GM12878 (cell line): ENCODE measurements at regions not wholly inside any gene's neighbourhood (a gene's known extent, or its start where the extent isn't known, plus 50 kb on each side); places are given as distances from the start of the nearest gene placed in this dataset.
A peak's percentile ranks its signal among the peaks of the same experiment; 100 is the strongest.

ENCODE experiments used
- ATAC-seq: fragments of 200-7000 bp; cut with Tn5 transposase; 3 replicates; pipeline ENCODE4 v1.9.1; 2020; ENCODE audit warnings: mild to moderate bottlenecking, moderate library complexity
- BruUV-seq: library from RNA; stranded (reverse); fragments of 400-500 nt; replicated peaks from 2 replicates; lab custom pipeline; 2021; lab: Mats Ljungman, UMichigan
- CTCF ChIA-PET: fragments of 300-600 bp; sonication (Branson Sonifier 250); formaldehyde crosslinking; extraction: SDS; loops from one replicate; lab custom pipeline; 2021; ENCODE audit warnings: inconsistent platforms; lab: Yijun Ruan, JAX
- POLR2A ChIA-PET: fragments of 350-600 bp; formaldehyde crosslinking; extraction: SDS; loops from one replicate; lab custom pipeline; 2021; ENCODE audit warnings: inconsistent platforms; lab: Charles Lee
- RAD21 ChIA-PET: fragments of 300-600 bp; sonication (Branson Sonifier 250); formaldehyde crosslinking; loops from one replicate; lab custom pipeline; 2023; ENCODE audit warnings: antibody characterized with exemption; ENCODE audit not compliant: unreplicated experiment; lab: Charles Lee
- SMC1A ChIA-PET: fragments of 300-600 bp; sonication (Branson Sonifier 250); formaldehyde crosslinking; loops from one replicate; lab custom pipeline; 2023; ENCODE audit not compliant: unreplicated experiment, uncharacterized antibody; lab: Charles Lee
- DNase-seq: peaks from one replicate; pipeline ENCODE4 v3.0.0-alpha.2; 2011; ENCODE audit warnings: low read depth, low spot score
- FAIRE-seq: peaks from 3 replicates; lab custom pipeline; 2011; peaks lifted over from hg19 to GRCh38; lab: Jason Lieb, UNC
- H2AFZ ChIP-seq: 2 replicates; pipeline ENCODE4 v1.6.0; 2011; ENCODE audit warnings: low read depth, low read length, control low read depth; ENCODE audit not compliant: control insufficient read depth
- H3K27ac ChIP-seq: 2 replicates; pipeline ENCODE4 v1.5.1; 2011; ENCODE audit warnings: control low read depth; ENCODE audit not compliant: control insufficient read depth, insufficient read depth
- H3K27me3 ChIP-seq, 2 experiments: replicated peaks in 1 of 2; 2 replicates each; pipeline versions ENCODE4 v1.6.0 to v1.6.1; 2011; ENCODE audit warnings: low read length in 1 of 2; ENCODE audit not compliant: control insufficient read depth in 2 of 2, insufficient read depth in 2 of 2
- H3K36me3 ChIP-seq, 2 experiments: 2 replicates each; pipeline ENCODE4 v1.5.1; 2011; ENCODE audit warnings: low read length in 1 of 2; ENCODE audit not compliant: control insufficient read depth in 2 of 2, insufficient read depth in 2 of 2
- H3K4me1 ChIP-seq: 2 replicates; pipeline ENCODE4 v1.6.1; 2011; ENCODE audit warnings: mild to moderate bottlenecking, low read length, moderate library complexity, mixed read lengths; ENCODE audit not compliant: control insufficient read depth, insufficient read depth
- H3K4me2 ChIP-seq: 2 replicates; pipeline ENCODE4 v1.6.0; 2011; ENCODE audit warnings: control low read depth; ENCODE audit not compliant: control insufficient read depth, insufficient read depth
- H3K4me3 ChIP-seq: fragments of 200-600 bp; sonication (generic); 2 replicates; pipeline ENCODE4 v1.5.1; 2016
- H3K79me2 ChIP-seq: 2 replicates; pipeline ENCODE4 v1.6.0; 2011; ENCODE audit warnings: low read length; ENCODE audit not compliant: control insufficient read depth, insufficient read depth
- H3K9ac ChIP-seq: 2 replicates; pipeline ENCODE4 v1.8.0; 2011; ENCODE audit warnings: low read length, control low read depth, mixed read lengths; ENCODE audit not compliant: control insufficient read depth, insufficient read depth
- H3K9me3 ChIP-seq: replicated peaks from 3 replicates; pipeline ENCODE4 v1.5.1; 2011; ENCODE audit warnings: mild to moderate bottlenecking, low read length; ENCODE audit not compliant: control insufficient read depth, insufficient read depth
- H4K20me1 ChIP-seq: 2 replicates; pipeline ENCODE4 v1.6.0; 2011; ENCODE audit not compliant: control insufficient read depth, insufficient read depth
- BCL11A ChIP-seq: IDR thresholded peaks from 2 replicates; pipeline ENCODE4 v1.6.1; 2011; ENCODE audit warnings: low read depth, low read length
- CHD2 ChIP-seq: IDR thresholded peaks from 2 replicates; pipeline ENCODE4 v1.6.1; 2011; ENCODE audit warnings: low read depth, low read length, improper control_type of control experiment, borderline replicate concordance
- EED ChIP-seq: sonication (generic); IDR thresholded peaks from 2 replicates; pipeline ENCODE4 v1.6.1; 2016; ENCODE audit warnings: antibody characterized with exemption, low read depth
- HDAC2 ChIP-seq: fragments of 200-600 bp; sonication (generic); IDR thresholded peaks from 2 replicates; pipeline ENCODE4 v1.6.1; 2017
- HDAC6 ChIP-seq: fragments of 200-600 bp; sonication (generic); IDR thresholded peaks from one replicate; pipeline ENCODE4 v1.8.0; 2017; ENCODE audit warnings: antibody characterized with exemption; ENCODE audit not compliant: unreplicated experiment
- IKZF2 ChIP-seq, 2 experiments: fragments of 450-650 bp; IDR thresholded peaks; 2 replicates each; pipeline ENCODE4 v1.6.1; 2017; ENCODE audit warnings: mild to moderate bottlenecking in 2 of 2, moderate library complexity in 2 of 2
- KAT2A ChIP-seq: conservative IDR thresholded peaks from 2 replicates; pipeline ENCODE4 v1.6.1; 2011; ENCODE audit warnings: low read depth, low read length; ENCODE audit not compliant: control insufficient read depth
- MEF2B ChIP-seq: fragments of 450-650 bp; IDR thresholded peaks from 2 replicates; pipeline ENCODE4 v1.6.1; 2018; ENCODE audit warnings: mild to moderate bottlenecking, moderate library complexity; ENCODE audit not compliant: partially characterized antibody, poor library complexity, severe bottlenecking
- MYB ChIP-seq: fragments of 150-350 bp; IDR thresholded peaks from 2 replicates; pipeline ENCODE4 v1.6.1; 2014; ENCODE audit warnings: mild to moderate bottlenecking, low read depth, low read length, borderline replicate concordance
- POU2F2 ChIP-seq: IDR thresholded peaks from 3 replicates; pipeline ENCODE4 v1.6.1; 2011; ENCODE audit warnings: low read depth, mild to moderate bottlenecking, low read length, borderline replicate concordance
- RELA ChIP-seq: fragments of 450-650 bp; IDR thresholded peaks from 2 replicates; pipeline ENCODE4 v1.8.0; 2014; ENCODE audit warnings: borderline replicate concordance; ENCODE audit not compliant: partially characterized antibody
- STAT1 ChIP-seq: fragments of 450-650 bp; conservative IDR thresholded peaks from 2 replicates; pipeline ENCODE4 v1.6.1; 2014; ENCODE audit warnings: antibody characterized with exemption, mild to moderate bottlenecking
- TBL1XR1 ChIP-seq: IDR thresholded peaks from 2 replicates; pipeline ENCODE4 v1.6.1; 2012; ENCODE audit warnings: low read depth, low read length, improper control_type of control experiment
- YY1 ChIP-seq: IDR thresholded peaks from 2 replicates; pipeline ENCODE4 v1.6.1; 2011; ENCODE audit warnings: low read depth, mild to moderate bottlenecking, low read length
- WGBS: methylation state at CpG from one replicate; pipeline ENCODE4 v1.1.6; 2016; ENCODE audit warnings: low lambda C conversion rate; ENCODE audit not compliant: insufficient replicate concordance, insufficient coverage; ENCODE audit errors: missing lambda C conversion rate; 5-methylcytosine and 5-hydroxymethylcytosine counted together
- in situ Hi-C: fragments of 300-500 bp; cut with MboI; formaldehyde crosslinking; loops from 9 replicates; pipeline ENCODE4 v1.14.3; 2018; ENCODE audit warnings: mixed read lengths
- intact Hi-C: fragments of 100-400 bp; cut with micrococcal nuclease; formaldehyde crosslinking; loops from one replicate; pipeline ENCODE4 v1.14.2; 2022; ENCODE audit not compliant: unreplicated experiment
- TF ChIP-seq, protein P1 (sequence below): fragments of 450-650 bp; conservative IDR thresholded peaks from 2 replicates; pipeline ENCODE4 v1.6.1; 2017; ENCODE audit warnings: mild to moderate bottlenecking, moderate library complexity
- TF ChIP-seq, protein P2 (sequence below): IDR thresholded peaks from 2 replicates; pipeline ENCODE4 v1.6.1; 2012; ENCODE audit warnings: improper control_type of control experiment, low read depth, low read length; ENCODE audit not compliant: insufficient replicate concordance

DNA sequence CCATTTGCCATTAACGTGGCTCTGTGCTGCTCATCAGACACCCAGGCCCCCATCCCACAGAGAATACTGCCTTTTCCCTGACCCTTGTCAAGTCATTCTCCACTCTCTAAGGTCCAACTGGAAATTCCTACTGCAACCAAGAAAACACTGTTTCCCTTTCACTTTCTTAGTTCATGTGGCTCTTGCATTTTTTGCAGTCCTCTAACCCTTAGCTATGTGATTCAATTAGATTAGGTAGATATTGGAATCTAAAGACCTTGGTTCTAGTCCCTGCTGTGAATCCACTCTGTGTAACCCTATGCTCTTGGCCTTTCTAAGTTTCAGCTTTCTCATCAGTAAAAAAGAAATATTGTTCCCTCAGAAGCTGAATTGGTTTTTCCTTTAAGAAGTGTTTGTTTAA is 649.4 kb downstream of the CCDC171 start:
- FAIRE-seq (no peak), DNase-seq (no peak), ATAC-seq (no peak)
- H3K9me3 ChIP-seq = no peaks in the 10 kb centered on the region; the same call in 2 of the 3 replicates
- intact Hi-C loops = no loop called here
- TF ChIP-seq, protein P1, sequence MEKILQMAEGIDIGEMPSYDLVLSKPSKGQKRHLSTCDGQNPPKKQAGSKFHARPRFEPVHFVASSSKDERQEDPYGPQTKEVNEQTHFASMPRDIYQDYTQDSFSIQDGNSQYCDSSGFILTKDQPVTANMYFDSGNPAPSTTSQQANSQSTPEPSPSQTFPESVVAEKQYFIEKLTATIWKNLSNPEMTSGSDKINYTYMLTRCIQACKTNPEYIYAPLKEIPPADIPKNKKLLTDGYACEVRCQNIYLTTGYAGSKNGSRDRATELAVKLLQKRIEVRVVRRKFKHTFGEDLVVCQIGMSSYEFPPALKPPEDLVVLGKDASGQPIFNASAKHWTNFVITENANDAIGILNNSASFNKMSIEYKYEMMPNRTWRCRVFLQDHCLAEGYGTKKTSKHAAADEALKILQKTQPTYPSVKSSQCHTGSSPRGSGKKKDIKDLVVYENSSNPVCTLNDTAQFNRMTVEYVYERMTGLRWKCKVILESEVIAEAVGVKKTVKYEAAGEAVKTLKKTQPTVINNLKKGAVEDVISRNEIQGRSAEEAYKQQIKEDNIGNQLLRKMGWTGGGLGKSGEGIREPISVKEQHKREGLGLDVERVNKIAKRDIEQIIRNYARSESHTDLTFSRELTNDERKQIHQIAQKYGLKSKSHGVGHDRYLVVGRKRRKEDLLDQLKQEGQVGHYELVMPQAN = no peak
- TF ChIP-seq TBL1XR1 (no peak), MYB (no peak), HDAC6 (no peak), HDAC2 (no peak), IKZF2 (IDR thresholded peaks at IDR 0.05) (no peak), STAT1 (no peak), RELA (no peak), CHD2 (no peak), YY1 (no peak), KAT2A (no peak), BCL11A (no peak), EED (no peak), MEF2B (no peak), POU2F2 (no peak)
- TF ChIP-seq, protein P2, sequence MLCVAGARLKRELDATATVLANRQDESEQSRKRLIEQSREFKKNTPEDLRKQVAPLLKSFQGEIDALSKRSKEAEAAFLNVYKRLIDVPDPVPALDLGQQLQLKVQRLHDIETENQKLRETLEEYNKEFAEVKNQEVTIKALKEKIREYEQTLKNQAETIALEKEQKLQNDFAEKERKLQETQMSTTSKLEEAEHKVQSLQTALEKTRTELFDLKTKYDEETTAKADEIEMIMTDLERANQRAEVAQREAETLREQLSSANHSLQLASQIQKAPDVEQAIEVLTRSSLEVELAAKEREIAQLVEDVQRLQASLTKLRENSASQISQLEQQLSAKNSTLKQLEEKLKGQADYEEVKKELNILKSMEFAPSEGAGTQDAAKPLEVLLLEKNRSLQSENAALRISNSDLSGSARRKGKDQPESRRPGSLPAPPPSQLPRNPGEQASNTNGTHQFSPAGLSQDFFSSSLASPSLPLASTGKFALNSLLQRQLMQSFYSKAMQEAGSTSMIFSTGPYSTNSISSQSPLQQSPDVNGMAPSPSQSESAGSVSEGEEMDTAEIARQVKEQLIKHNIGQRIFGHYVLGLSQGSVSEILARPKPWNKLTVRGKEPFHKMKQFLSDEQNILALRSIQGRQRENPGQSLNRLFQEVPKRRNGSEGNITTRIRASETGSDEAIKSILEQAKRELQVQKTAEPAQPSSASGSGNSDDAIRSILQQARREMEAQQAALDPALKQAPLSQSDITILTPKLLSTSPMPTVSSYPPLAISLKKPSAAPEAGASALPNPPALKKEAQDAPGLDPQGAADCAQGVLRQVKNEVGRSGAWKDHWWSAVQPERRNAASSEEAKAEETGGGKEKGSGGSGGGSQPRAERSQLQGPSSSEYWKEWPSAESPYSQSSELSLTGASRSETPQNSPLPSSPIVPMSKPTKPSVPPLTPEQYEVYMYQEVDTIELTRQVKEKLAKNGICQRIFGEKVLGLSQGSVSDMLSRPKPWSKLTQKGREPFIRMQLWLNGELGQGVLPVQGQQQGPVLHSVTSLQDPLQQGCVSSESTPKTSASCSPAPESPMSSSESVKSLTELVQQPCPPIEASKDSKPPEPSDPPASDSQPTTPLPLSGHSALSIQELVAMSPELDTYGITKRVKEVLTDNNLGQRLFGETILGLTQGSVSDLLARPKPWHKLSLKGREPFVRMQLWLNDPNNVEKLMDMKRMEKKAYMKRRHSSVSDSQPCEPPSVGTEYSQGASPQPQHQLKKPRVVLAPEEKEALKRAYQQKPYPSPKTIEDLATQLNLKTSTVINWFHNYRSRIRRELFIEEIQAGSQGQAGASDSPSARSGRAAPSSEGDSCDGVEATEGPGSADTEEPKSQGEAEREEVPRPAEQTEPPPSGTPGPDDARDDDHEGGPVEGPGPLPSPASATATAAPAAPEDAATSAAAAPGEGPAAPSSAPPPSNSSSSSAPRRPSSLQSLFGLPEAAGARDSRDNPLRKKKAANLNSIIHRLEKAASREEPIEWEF = no peak
- no peaks in the 10 kb centered on the region for H3K36me3 ChIP-seq
- SMC1A ChIA-PET = interaction anchor here (0.5 kb wide), 1 partner anchor 330 kb away, joined by 3 read pairs; no protein-coding TSS in a partner anchor
- H3K27ac ChIP-seq = no peak overlapping the region
- CTCF ChIA-PET = no interaction called here
- no peak overlapping the region for H3K9ac ChIP-seq
- in situ Hi-C loops = no loop called here
- POLR2A ChIA-PET = interaction anchor here (0.6 kb wide), 1 partner anchor 794 kb away, joined by 5 read pairs; no protein-coding TSS in a partner anchor
- BruUV-seq = no TSS peak
- H3K4me3 ChIP-seq = no peak overlapping the region
- 0% methylated on average over 1 of the region's 1 CpG for WGBS
- RAD21 ChIA-PET = interaction anchor here (0.7 kb wide), 1 partner anchor 547 kb away, joined by 4 read pairs; no protein-coding TSS in a partner anchor
- peak overlapping the region; percentile 21; the same call in 1 of the 2 replicates for H2AFZ ChIP-seq
- H3K4me1 ChIP-seq = 0 out of 2 replicates have a peak, but pooled peaks cover 2% of the 10 kb centered on the region
- H3K79me2 ChIP-seq = no peaks in the 10 kb centered on the region
- H4K20me1 ChIP-seq = no peaks in the 10 kb centered on the region
- no peaks in the 10 kb centered on the region for H3K27me3 ChIP-seq
- H3K4me2 ChIP-seq = no peak overlapping the region
